ENCODE measurements at regions not wholly inside any gene's neighbourhood (a gene's known extent, or its start where the extent isn't known, plus 50 kb on each side); places are given as distances from the start of the nearest gene placed in this dataset.

DNA sequence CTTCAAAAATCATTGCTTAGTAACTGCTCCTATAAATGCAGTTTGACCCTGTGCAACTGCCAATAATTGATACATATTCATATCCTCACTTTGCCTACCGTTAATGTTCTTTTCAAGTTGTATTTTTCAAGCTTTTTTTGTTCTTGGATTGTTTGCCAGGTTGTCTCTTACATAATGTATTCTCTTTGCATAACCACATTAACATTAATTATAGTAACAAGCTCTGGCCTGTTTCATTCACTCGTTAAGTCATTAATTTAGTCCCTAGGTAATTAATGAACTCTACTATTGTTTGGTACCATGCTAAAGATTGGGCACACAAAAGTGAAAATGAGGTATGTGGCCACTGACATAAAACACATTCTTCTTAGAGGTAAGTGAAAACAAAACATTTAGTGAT, 1338.8 kb downstream of the NSUN3 start:
- Histone ChIP-seq H3K27ac (ENCODE audit: low read length) (no peak overlapping the region), H3K4me1 (ENCODE audit: control insufficient read depth, insufficient read depth, low read length) (no peaks in the 10 kb centered on the region), H3K9me3 (ENCODE audit: control insufficient read depth, low read depth, low read length) (no peaks in the 10 kb centered on the region), H3K36me3 (ENCODE audit: control insufficient read depth, insufficient read depth, low read length) (no peaks in the 10 kb centered on the region), H3K27me3 (ENCODE audit: control insufficient read depth, insufficient read depth, low read length) (no peaks in the 10 kb centered on the region), H3K4me3 (ENCODE audit: low read length) (no peak overlapping the region)
- DNase-seq, result no peak
- 88% methylated on average over 1 of the region's 2 CpGs for WGBS (ENCODE audit: insufficient coverage, low lambda C conversion rate)

DNA sequence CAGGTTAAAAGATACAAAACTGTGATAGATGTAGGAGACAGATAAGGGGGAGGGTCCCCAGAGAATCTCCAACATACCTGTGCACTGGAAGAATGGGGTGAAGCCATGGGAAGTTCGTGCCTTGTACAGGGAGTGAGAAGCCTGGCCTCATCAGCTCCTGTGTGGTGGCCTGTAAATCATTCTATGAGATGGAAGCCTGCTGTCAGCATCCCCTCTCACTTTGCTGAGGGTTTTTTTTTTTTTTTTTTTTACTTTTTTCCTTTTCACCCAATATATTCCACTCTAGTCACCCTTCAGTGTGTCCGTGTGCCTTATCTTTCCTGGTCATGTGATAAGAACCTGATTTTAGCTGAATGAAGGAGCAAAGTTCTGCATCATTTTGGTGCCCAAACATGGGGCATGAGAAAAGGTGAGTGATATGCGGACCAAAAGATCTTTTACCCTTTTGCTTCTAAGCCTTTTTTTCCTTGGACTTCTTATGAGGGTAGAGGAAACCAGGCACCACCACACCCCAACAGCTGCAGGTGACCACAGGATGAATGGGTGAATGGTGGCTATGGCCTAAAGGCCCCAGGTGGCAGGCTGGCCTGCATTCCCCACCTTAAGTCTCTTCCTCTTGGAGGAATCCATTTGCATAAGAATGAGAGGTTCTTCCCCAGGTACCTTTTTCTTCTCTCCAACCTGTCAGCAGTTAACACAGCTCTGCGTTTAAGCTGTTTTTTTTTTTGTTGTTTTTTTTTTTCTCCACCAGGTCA, 1345.0 kb downstream of the NSUN3 start:
- Histone ChIP-seq H3K4me3 (ENCODE audit: low read length) (no peak overlapping the region), H3K4me1 (ENCODE audit: control insufficient read depth, insufficient read depth, low read length) (no peaks in the 10 kb centered on the region), H3K27ac (ENCODE audit: low read length) (no peak overlapping the region), H3K9me3 (ENCODE audit: control insufficient read depth, low read depth, low read length) (no peaks in the 10 kb centered on the region), H3K36me3 (ENCODE audit: control insufficient read depth, insufficient read depth, low read length) (no peaks in the 10 kb centered on the region), H3K27me3 (ENCODE audit: control insufficient read depth, insufficient read depth, low read length) (no peaks in the 10 kb centered on the region)
- DNase-seq, result no peak
- 100% methylated on average over 1 of the region's 4 CpGs for WGBS (ENCODE audit: insufficient coverage, low lambda C conversion rate)

DNA sequence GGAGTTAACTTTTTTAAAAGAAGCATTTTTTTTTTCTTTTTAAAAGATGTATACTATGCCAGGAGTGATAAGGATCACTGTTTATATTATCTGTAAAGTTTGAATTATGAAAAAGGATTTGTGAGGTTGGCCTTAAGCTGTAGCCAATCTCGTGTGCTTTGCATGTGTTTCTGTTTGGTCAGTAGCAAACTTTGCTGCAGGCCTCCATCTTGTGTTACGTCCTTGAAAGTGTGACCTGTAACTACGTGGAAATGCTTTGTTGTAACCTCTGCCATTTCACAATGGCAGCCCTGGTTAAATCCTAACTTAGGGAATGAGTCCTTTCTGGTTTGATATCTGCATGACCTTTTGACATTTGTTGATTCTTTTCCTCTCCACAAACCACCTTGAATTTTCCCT, 1345.6 kb downstream of the NSUN3 start:
- H3K27me3 ChIP-seq (ENCODE audit: control insufficient read depth, insufficient read depth, low read length), result no peaks in the 10 kb centered on the region
- no peaks in the 10 kb centered on the region for H3K4me1 ChIP-seq (ENCODE audit: control insufficient read depth, insufficient read depth, low read length)
- H3K27ac ChIP-seq (ENCODE audit: low read length), result no peak overlapping the region
- H3K9me3 ChIP-seq (ENCODE audit: control insufficient read depth, low read depth, low read length), result no peaks in the 10 kb centered on the region
- peak in 1 of 2 donors; percentile 8 for DNase-seq
- WGBS (ENCODE audit: insufficient coverage, low lambda C conversion rate), result no CpG with 5 or more reads among the region's 3 CpGs
- no peaks in the 10 kb centered on the region for H3K36me3 ChIP-seq (ENCODE audit: control insufficient read depth, insufficient read depth, low read length)
- H3K4me3 ChIP-seq (ENCODE audit: low read length), result no peak overlapping the region

DNA sequence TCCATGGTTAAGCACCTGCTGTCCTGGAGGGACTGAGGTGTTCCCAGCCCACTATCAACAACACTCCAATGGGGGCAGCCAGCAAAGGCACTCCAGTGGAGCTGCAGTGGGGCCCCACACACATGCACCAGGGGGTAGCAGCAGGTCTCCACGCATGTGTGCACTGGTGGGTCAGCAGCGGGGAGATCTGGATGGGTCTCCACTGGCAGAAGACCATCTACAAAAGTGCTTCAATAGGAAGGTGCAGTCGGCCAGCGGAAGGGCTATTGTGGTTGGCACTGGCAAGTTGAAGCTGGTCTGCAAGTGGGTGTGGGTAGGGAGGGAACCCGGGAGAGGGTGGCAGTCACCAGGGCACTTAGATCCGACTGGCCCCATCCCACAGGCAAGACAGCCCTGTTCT, 1355.4 kb downstream of the NSUN3 start:
- no peaks in the 10 kb centered on the region for H3K36me3 ChIP-seq (ENCODE audit: control insufficient read depth, insufficient read depth, low read length)
- H3K4me1 ChIP-seq (ENCODE audit: control insufficient read depth, insufficient read depth, low read length), result no peaks in the 10 kb centered on the region
- H3K4me3 ChIP-seq (ENCODE audit: low read length), result no peak overlapping the region
- no peak for DNase-seq
- H3K27ac ChIP-seq (ENCODE audit: low read length), result no peak overlapping the region
- peaks cover 3% of the 10 kb centered on the region for H3K9me3 ChIP-seq (ENCODE audit: control insufficient read depth, low read depth, low read length)
- WGBS (ENCODE audit: insufficient coverage, low lambda C conversion rate), result no CpG with 5 or more reads among the region's 6 CpGs
- no peaks in the 10 kb centered on the region for H3K27me3 ChIP-seq (ENCODE audit: control insufficient read depth, insufficient read depth, low read length)

DNA sequence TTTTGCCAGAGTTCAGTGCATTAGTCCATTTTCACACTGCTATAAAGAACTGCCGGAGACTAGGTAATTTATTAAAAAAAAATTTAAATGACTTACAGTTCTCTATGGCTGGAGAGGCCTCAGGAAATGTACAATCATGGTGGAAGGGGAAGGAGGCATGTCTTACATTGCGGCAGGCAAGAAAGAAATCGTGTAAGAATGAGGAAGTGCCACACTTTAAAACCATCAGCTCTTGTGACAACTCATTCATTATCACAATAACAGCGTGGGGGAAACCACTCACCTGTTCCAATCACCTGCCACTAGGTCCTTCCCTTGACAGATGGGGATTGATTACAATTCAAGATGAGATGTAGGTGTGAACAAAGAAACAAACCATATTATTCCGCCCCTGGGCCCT, 1361.4 kb downstream of the NSUN3 start:
- no peak overlapping the region for H3K4me3 ChIP-seq (ENCODE audit: low read length)
- H3K27me3 ChIP-seq (ENCODE audit: control insufficient read depth, insufficient read depth, low read length), result no peaks in the 10 kb centered on the region
- H3K4me1 ChIP-seq (ENCODE audit: control insufficient read depth, insufficient read depth, low read length), result no peaks in the 10 kb centered on the region
- WGBS (ENCODE audit: insufficient coverage, low lambda C conversion rate), result no CpG with 5 or more reads among the region's 5 CpGs
- DNase-seq, result no peak
- H3K27ac ChIP-seq (ENCODE audit: low read length), result no peak overlapping the region
- H3K9me3 ChIP-seq (ENCODE audit: control insufficient read depth, low read depth, low read length), result no peaks in the 10 kb centered on the region
- no peaks in the 10 kb centered on the region for H3K36me3 ChIP-seq (ENCODE audit: control insufficient read depth, insufficient read depth, low read length)

DNA sequence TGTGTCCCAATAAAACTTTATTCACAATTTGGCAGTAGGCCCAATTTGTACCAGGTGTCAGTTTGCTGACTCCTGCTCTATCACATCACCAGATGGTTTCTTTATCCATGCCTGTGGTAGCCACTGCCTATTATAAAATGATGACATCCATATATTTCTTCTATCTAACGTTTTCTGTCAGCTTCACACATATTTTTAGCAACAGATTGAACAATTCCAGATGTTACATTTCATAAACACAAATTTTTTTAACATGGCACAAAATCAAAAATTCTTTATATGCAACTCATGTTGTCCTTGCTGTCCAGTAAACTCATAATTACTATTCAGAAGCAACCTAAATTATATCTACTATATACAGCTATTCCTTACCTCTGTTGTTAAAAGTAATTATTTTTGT, 1371.6 kb downstream of the NSUN3 start:
- H3K4me3 ChIP-seq (ENCODE audit: low read length), result no peak overlapping the region
- no CpG with 5 or more reads among the region's 1 CpG for WGBS (ENCODE audit: insufficient coverage, low lambda C conversion rate)
- DNase-seq, result no peak
- no peaks in the 10 kb centered on the region for H3K36me3 ChIP-seq (ENCODE audit: control insufficient read depth, insufficient read depth, low read length)
- H3K9me3 ChIP-seq (ENCODE audit: control insufficient read depth, low read depth, low read length), result no peaks in the 10 kb centered on the region
- H3K4me1 ChIP-seq (ENCODE audit: control insufficient read depth, insufficient read depth, low read length), result no peaks in the 10 kb centered on the region
- no peak overlapping the region for H3K27ac ChIP-seq (ENCODE audit: low read length)
- no peaks in the 10 kb centered on the region for H3K27me3 ChIP-seq (ENCODE audit: control insufficient read depth, insufficient read depth, low read length)

DNA sequence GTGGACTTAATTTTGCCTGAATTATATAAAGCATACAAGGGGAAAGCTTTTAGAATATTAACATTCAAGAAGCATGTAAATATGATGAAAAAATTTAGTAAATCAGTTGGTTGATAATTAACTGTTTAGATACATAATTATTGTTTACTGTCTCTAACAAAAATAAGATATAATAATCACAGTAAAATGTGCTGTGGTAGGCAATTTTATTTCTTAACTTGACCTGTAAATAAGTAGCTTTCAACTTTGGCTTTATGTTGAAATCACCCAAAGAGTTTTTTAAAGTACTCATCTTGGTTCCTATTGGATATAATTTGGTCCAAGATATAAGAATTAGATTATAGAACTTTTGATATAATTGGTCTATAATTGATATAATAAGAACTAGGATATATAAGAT, 1374.5 kb downstream of the NSUN3 start:
- no peaks in the 10 kb centered on the region for H3K9me3 ChIP-seq (ENCODE audit: control insufficient read depth, low read depth, low read length)
- H3K4me1 ChIP-seq (ENCODE audit: control insufficient read depth, insufficient read depth, low read length), result no peaks in the 10 kb centered on the region
- no peak for DNase-seq
- H3K4me3 ChIP-seq (ENCODE audit: low read length), result no peak overlapping the region
- H3K36me3 ChIP-seq (ENCODE audit: control insufficient read depth, insufficient read depth, low read length), result no peaks in the 10 kb centered on the region
- no peak overlapping the region for H3K27ac ChIP-seq (ENCODE audit: low read length)
- no peaks in the 10 kb centered on the region for H3K27me3 ChIP-seq (ENCODE audit: control insufficient read depth, insufficient read depth, low read length)

DNA sequence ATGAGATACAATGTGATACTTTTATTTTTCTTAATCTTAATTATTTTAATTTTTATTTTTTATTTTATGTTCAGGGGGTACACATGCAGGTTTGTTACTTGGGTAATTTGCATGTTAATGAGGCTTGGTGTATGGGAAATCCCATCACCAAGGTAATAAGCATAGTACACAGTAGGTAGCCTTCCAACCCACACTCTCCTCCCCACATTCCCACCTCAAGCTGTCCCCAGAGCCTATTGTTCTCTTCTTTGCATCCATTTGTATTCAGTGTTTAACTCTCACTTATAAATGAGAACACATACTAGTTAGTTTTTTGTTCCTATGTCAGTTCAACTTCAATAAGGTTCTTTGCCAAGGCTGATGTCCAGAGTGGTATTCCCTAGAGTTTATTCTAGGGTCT, 1375.4 kb downstream of the NSUN3 start:
- Histone ChIP-seq H3K36me3 (ENCODE audit: control insufficient read depth, insufficient read depth, low read length) (no peaks in the 10 kb centered on the region), H3K4me1 (ENCODE audit: control insufficient read depth, insufficient read depth, low read length) (no peaks in the 10 kb centered on the region), H3K4me3 (ENCODE audit: low read length) (no peak overlapping the region), H3K9me3 (ENCODE audit: control insufficient read depth, low read depth, low read length) (no peaks in the 10 kb centered on the region), H3K27me3 (ENCODE audit: control insufficient read depth, insufficient read depth, low read length) (no peaks in the 10 kb centered on the region), H3K27ac (ENCODE audit: low read length) (no peak overlapping the region)
- no peak for DNase-seq

DNA sequence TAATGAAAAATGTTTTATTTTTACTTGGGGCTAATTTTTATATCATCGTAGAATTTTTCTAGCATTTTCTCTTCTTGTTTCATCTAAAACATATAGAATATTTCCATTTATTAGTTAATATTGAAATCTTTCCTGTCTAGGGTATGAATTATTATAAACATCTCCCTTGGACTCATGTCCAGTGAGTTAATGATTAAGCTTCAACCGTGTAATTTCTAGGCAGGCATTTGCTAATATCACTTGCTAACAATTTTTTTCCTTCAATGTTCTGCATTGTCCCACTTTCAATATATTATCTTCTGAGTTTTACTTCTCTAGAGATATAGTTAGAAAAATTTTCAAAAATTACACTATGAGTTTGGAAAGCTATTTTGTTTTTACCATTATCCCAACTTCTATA, 1371.6 kb upstream of the EPHA6 start:
- H3K4me1 ChIP-seq (ENCODE audit: control insufficient read depth, insufficient read depth, low read length), result no peaks in the 10 kb centered on the region
- H3K4me3 ChIP-seq (ENCODE audit: low read length), result no peak overlapping the region
- no peaks in the 10 kb centered on the region for H3K27me3 ChIP-seq (ENCODE audit: control insufficient read depth, insufficient read depth, low read length)
- 92% methylated on average over 1 of the region's 2 CpGs for WGBS (ENCODE audit: insufficient coverage, low lambda C conversion rate)
- DNase-seq, result peak in 1 of 2 donors; percentile 16
- no peaks in the 10 kb centered on the region for H3K36me3 ChIP-seq (ENCODE audit: control insufficient read depth, insufficient read depth, low read length)
- H3K9me3 ChIP-seq (ENCODE audit: control insufficient read depth, low read depth, low read length), result no peaks in the 10 kb centered on the region
- H3K27ac ChIP-seq (ENCODE audit: low read length), result no peak overlapping the region

DNA sequence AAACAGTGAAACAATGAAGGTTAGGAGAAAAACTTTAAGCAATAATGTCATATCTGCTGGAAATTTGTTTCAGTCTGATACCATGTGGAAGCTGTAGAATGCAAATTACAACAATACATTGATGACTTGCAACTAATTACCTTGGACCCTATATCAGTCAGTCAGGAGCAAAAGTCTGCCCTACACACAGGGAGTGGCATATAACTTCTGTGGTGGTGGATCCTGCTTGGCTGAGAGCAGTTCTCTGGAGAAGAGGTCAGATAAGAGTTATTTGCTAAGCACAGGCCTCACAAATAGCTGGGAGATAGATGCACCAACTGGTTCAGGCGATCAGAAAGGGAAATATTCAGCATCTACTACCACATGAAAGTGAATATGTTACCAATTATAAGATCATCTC, 1364.6 kb upstream of the EPHA6 start:
- no peaks in the 10 kb centered on the region for H3K9me3 ChIP-seq (ENCODE audit: control insufficient read depth, low read depth, low read length)
- H3K27me3 ChIP-seq (ENCODE audit: control insufficient read depth, insufficient read depth, low read length), result no peaks in the 10 kb centered on the region
- H3K4me3 ChIP-seq (ENCODE audit: low read length), result no peak overlapping the region
- WGBS (ENCODE audit: insufficient coverage, low lambda C conversion rate), result 0% methylated on average over 1 of the region's 1 CpG
- no peak overlapping the region for H3K27ac ChIP-seq (ENCODE audit: low read length)
- H3K4me1 ChIP-seq (ENCODE audit: control insufficient read depth, insufficient read depth, low read length), result no peaks in the 10 kb centered on the region
- DNase-seq, result peak; percentile 40 to 77
- H3K36me3 ChIP-seq (ENCODE audit: control insufficient read depth, insufficient read depth, low read length), result no peaks in the 10 kb centered on the region

DNA sequence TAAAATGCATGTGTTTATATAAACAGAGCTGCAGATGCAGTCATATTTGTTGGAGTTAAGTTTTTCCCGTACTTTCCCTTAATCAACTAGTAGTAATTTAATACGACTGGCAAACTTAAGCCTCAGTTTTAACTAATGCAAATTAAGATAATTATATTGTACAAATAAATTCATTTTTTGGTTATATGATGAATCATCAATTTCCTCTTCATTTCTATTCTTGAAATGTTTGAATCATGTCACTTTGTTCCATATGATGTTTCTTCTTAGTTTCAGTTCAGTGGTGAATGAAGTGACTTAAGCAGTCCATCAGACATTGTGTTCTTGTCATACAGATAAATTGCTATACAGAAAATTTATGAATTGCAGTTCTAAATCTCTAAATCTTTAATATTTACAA, 1361.2 kb upstream of the EPHA6 start:
- Histone ChIP-seq H3K27me3 (ENCODE audit: control insufficient read depth, insufficient read depth, low read length) (no peaks in the 10 kb centered on the region), H3K9me3 (ENCODE audit: control insufficient read depth, low read depth, low read length) (no peaks in the 10 kb centered on the region), H3K27ac (ENCODE audit: low read length) (no peak overlapping the region), H3K4me1 (ENCODE audit: control insufficient read depth, insufficient read depth, low read length) (no peaks in the 10 kb centered on the region), H3K4me3 (ENCODE audit: low read length) (no peak overlapping the region), H3K36me3 (ENCODE audit: control insufficient read depth, insufficient read depth, low read length) (no peaks in the 10 kb centered on the region)
- DNase-seq, result no peak
- 80% methylated on average over 2 of the region's 2 CpGs for WGBS (ENCODE audit: insufficient coverage, low lambda C conversion rate)
